B cell (primary cell): ENCODE measurements at regions not wholly inside any gene's neighbourhood (a gene's known extent, or its start where the extent isn't known, plus 50 kb on each side); places are given as distances from the start of the nearest gene placed in this dataset.

Experiments
- ATAC-seq: fragments of 200-7000 bp; cut with Tn5 transposase; one replicate; pipeline ENCODE4 v1.10.0; 2021; ENCODE audit warnings: low read depth, mild to moderate bottlenecking, moderate number of reproducible peaks, moderate library complexity
- CTCF ChIA-PET: fragments of 350-600 bp; sonication (Branson Sonifier 250); formaldehyde crosslinking; loops from one replicate; lab custom pipeline; 2021; ENCODE audit warnings: antibody characterized with exemption, inconsistent platforms; lab: Charles Lee
- POLR2A ChIA-PET: fragments of 350-600 bp; sonication (Branson Sonifier 250); formaldehyde crosslinking; loops from one replicate; lab custom pipeline; 2021; ENCODE audit warnings: antibody characterized with exemption; lab: Charles Lee
- DNase-seq: peaks from one replicate; pipeline ENCODE4 v3.0.0; 2013
- H2AFZ ChIP-seq: 2 replicates; pipeline ENCODE4 v1.6.1; 2012; ENCODE audit warnings: mild to moderate bottlenecking, low read depth, low read length; ENCODE audit not compliant: insufficient read depth, poor library complexity, severe bottlenecking
- H3K27ac ChIP-seq, 2 donors: 1 replicate in 1 of 2; 2 replicates in 1 of 2; pipeline ENCODE4 v1.5.1; 2012 to 2013; ENCODE audit warnings: low read length in 2 of 2, mild to moderate bottlenecking in 2 of 2, moderate library complexity in 1 of 2
- H3K27me3 ChIP-seq, 4 experiments: fragments of 200-600 bp in 1 of 4; sonication (generic) in 1 of 4; replicated peaks in 1 of 4; 1 replicate in 2 of 4; 2 replicates in 2 of 4; pipeline versions ENCODE4 v1.6.1 to v1.7.0; 2013 to 2016; ENCODE audit warnings: low read length in 3 of 4, mild to moderate bottlenecking in 2 of 4, mixed read lengths in 1 of 4, moderate library complexity in 1 of 4; ENCODE audit not compliant: insufficient read depth in 4 of 4, control insufficient read depth in 3 of 4; ENCODE audit errors: control extremely low read depth in 1 of 4
- H3K36me3 ChIP-seq, 2 experiments: replicated peaks in 1 of 2; 1 replicate in 1 of 2; 2 replicates in 1 of 2; pipeline versions ENCODE4 v1.6.1 to v1.7.1; 2013; ENCODE audit warnings: low read length in 1 of 2; ENCODE audit not compliant: insufficient read depth in 2 of 2, control insufficient read depth in 1 of 2; ENCODE audit errors: control extremely low read depth in 1 of 2, extremely low read depth in 1 of 2
- H3K4me1 ChIP-seq, 2 donors: fragments of 200-600 bp in 1 of 2; sonication (generic) in 1 of 2; 1 replicate in 1 of 2; 2 replicates in 1 of 2; pipeline versions ENCODE4 v1.5.1 to v1.6.1; 2013 to 2017; ENCODE audit warnings: low read length in 2 of 2; ENCODE audit not compliant: control insufficient read depth in 2 of 2, insufficient read depth in 2 of 2
- H3K4me2 ChIP-seq: replicated peaks from 2 replicates; pipeline ENCODE3; 2012; ENCODE audit warnings: mild to moderate bottlenecking, low read depth, low read length; ENCODE audit not compliant: poor library complexity, severe bottlenecking
- H3K4me3 ChIP-seq, 5 experiments: fragments of 200-600 bp in 1 of 5; sonication (generic) in 1 of 5; 1 replicate in 3 of 5; 2 replicates in 2 of 5; pipeline versions ENCODE4 v1.5.1 to v1.7.0; 2011 to 2016; ENCODE audit warnings: low read length in 4 of 5, mild to moderate bottlenecking in 4 of 5, low read depth in 2 of 5, control low read depth in 1 of 5, moderate library complexity in 1 of 5; ENCODE audit not compliant: insufficient read depth in 1 of 5; ENCODE audit errors: control extremely low read depth in 1 of 5, extremely low read depth in 1 of 5
- H3K79me2 ChIP-seq: fragments of 200-600 bp; sonication (generic); one replicate; pipeline ENCODE4 v1.6.0; 2016; ENCODE audit warnings: low read length; ENCODE audit not compliant: control insufficient read depth, insufficient read depth
- H3K9ac ChIP-seq: fragments of 200-600 bp; sonication (generic); 2 replicates; pipeline ENCODE4 v1.6.1; 2017; ENCODE audit warnings: mild to moderate bottlenecking, low read length, moderate library complexity
- H3K9me3 ChIP-seq, 3 donors: one replicate each; pipeline versions ENCODE4 v1.6.1 to v1.7.1; 2013; ENCODE audit warnings: low read length in 2 of 3; ENCODE audit not compliant: control insufficient read depth in 2 of 3, insufficient read depth in 1 of 3; ENCODE audit errors: control extremely low read depth in 1 of 3
- H4K20me1 ChIP-seq: 2 replicates; pipeline ENCODE4 v1.6.0; 2012; ENCODE audit warnings: mild to moderate bottlenecking, low read length; ENCODE audit not compliant: insufficient read depth, control insufficient read depth, poor library complexity, severe bottlenecking
- H3K27ac Mint-ChIP-seq: one replicate; pipeline ENCODE4 v1.8.0; 2021; ENCODE audit warnings: mixed read lengths
- H3K27me3 Mint-ChIP-seq: one replicate; pipeline ENCODE4 v1.8.0; 2021; ENCODE audit warnings: mixed read lengths
- H3K4me1 Mint-ChIP-seq: one replicate; pipeline ENCODE4 v1.8.0; 2021; ENCODE audit warnings: mixed read lengths
- H3K4me3 Mint-ChIP-seq: one replicate; pipeline ENCODE4 v1.8.0; 2021; ENCODE audit warnings: mixed read lengths
- H3K9me3 Mint-ChIP-seq: one replicate; pipeline ENCODE4 v1.8.0; 2022; ENCODE audit warnings: mixed read lengths; ENCODE audit not compliant: insufficient read depth
- EZH2 ChIP-seq: IDR thresholded peaks from 2 replicates; pipeline ENCODE4 v1.6.1; 2012; ENCODE audit warnings: borderline replicate concordance, low read depth, mild to moderate bottlenecking, moderate library complexity, low read length; ENCODE audit not compliant: insufficient read depth, poor library complexity, severe bottlenecking
- WGBS: methylation state at CpG from one replicate; pipeline ENCODE4 v1.1.5; 2013; ENCODE audit warnings: missing lambda C conversion rate; ENCODE audit not compliant: insufficient coverage; 5-methylcytosine and 5-hydroxymethylcytosine counted together
- intact Hi-C: fragments of 100-400 bp; cut with micrococcal nuclease; formaldehyde crosslinking; loops from one replicate; pipeline ENCODE4 v1.10.0; 2022
- TF ChIP-seq, protein P1 (sequence below): fragments of 200-600 bp; IDR thresholded peaks from one replicate; pipeline ENCODE4 v1.8.0; 2022; ENCODE audit warnings: antibody characterized with exemption, mild to moderate bottlenecking

- intact Hi-C loops, result no loop called here
- DNase-seq (no peak), ATAC-seq (no peak)
- no peaks in the 10 kb centered on the region for H3K4me1 Mint-ChIP-seq
- TF ChIP-seq, protein P1, sequence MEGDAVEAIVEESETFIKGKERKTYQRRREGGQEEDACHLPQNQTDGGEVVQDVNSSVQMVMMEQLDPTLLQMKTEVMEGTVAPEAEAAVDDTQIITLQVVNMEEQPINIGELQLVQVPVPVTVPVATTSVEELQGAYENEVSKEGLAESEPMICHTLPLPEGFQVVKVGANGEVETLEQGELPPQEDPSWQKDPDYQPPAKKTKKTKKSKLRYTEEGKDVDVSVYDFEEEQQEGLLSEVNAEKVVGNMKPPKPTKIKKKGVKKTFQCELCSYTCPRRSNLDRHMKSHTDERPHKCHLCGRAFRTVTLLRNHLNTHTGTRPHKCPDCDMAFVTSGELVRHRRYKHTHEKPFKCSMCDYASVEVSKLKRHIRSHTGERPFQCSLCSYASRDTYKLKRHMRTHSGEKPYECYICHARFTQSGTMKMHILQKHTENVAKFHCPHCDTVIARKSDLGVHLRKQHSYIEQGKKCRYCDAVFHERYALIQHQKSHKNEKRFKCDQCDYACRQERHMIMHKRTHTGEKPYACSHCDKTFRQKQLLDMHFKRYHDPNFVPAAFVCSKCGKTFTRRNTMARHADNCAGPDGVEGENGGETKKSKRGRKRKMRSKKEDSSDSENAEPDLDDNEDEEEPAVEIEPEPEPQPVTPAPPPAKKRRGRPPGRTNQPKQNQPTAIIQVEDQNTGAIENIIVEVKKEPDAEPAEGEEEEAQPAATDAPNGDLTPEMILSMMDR, result no peak
- TF ChIP-seq EZH2, result no peak
- no peak overlapping the region for H3K9ac ChIP-seq
- H3K4me1 ChIP-seq, result no peaks in the 10 kb centered on the region
- H3K4me2 ChIP-seq, result no peak overlapping the region
- WGBS, result 63% methylated on average over 1 of the region's 1 CpG
- no peak overlapping the region for H3K27ac ChIP-seq
- CTCF ChIA-PET, result no interaction called here
- no peaks in the 10 kb centered on the region for H3K9me3 Mint-ChIP-seq
- H3K9me3 ChIP-seq, result peaks cover 0 to 13% (median 13%) of the 10 kb centered on the region in 3 donors
- H2AFZ ChIP-seq, result no peak overlapping the region
- H3K79me2 ChIP-seq, result no peaks in the 10 kb centered on the region
- no peaks in the 10 kb centered on the region for H4K20me1 ChIP-seq
- peaks cover 14% of the 10 kb centered on the region for H3K27me3 Mint-ChIP-seq
- no peak overlapping the region for H3K27ac Mint-ChIP-seq
- H3K4me3 Mint-ChIP-seq, result no peak overlapping the region
- POLR2A ChIA-PET, result no interaction called here
- H3K27me3 ChIP-seq, result no peaks in the 10 kb centered on the region
- H3K36me3 ChIP-seq, result no peaks in the 10 kb centered on the region
- H3K4me3 ChIP-seq, result no peak overlapping the region
These were observed 134.5 kb upstream of the EXOC2 start for GRCh38 chr6:827431-827830.

DNA sequence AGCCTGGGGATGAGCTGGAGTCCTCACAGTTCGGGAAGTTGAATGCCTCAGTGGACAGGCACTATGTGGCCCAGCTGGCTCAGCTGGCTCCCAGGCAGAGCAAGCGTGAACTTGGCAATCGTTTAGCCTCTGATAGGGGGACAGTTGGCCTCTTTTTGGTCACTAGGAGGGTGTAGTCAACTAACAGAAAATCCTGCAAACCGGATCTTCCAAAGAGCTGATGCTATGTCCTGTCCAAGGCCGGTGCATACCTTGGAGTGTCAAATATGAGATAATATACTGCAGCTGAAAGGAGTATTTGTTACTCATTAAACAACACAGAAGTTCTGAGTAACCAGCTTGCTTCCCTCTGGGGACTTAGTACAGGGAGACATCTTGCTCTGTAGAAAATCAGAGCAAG is 126.2 kb upstream of the EXOC2 start:
- no peak for TF ChIP-seq EZH2
- Mint-ChIP-seq H3K9me3 (no peaks in the 10 kb centered on the region), H3K27ac (no peak overlapping the region), H3K27me3 (peaks cover 16% of the 10 kb centered on the region), H3K4me1 (peaks cover 26% of the 10 kb centered on the region), H3K4me3 (no peak overlapping the region)
- Histone ChIP-seq H3K9me3 (no peaks in the 10 kb centered on the region), H3K36me3 (no peaks in the 10 kb centered on the region), H3K79me2 (no peaks in the 10 kb centered on the region), H2AFZ (no peak overlapping the region), H3K27ac (no peak overlapping the region), H3K4me3 (no peak overlapping the region), H4K20me1 (no peaks in the 10 kb centered on the region), H3K4me2 (no peak overlapping the region), H3K9ac (no peak overlapping the region), H3K27me3 (no peaks in the 10 kb centered on the region), H3K4me1 (peaks cover 25 to 29% of the 10 kb centered on the region in 2 donors)
- ATAC-seq (no peak), DNase-seq (no peak)
- ChIA-PET POLR2A (no interaction called here), CTCF (no interaction called here)
- 58% methylated on average over 3 of the region's 5 CpGs for WGBS
- intact Hi-C loops, result no loop called here
